ENCODE measurements at regions not wholly inside any gene's neighbourhood (a gene's known extent, or its start where the extent isn't known, plus 50 kb on each side); places are given as distances from the start of the nearest gene placed in this dataset.

DNA sequence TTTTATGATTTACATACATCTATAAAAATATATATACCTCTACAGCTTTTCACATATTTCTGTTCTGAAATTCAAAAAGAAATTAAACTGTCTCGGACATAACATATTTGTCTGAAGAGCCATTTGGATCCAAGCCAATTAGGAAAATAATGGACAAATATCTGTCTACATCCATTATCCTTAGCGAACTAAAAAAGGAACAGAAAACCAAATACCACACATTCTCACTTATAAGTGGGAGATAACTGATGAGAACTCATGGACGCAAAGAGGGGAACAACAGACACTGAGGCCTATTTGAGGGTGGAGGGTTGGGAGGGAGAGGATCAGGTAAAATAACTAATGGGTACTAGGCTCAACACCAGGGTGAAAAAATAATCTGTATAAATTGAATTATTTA is 829.4 kb upstream of the ALCAM start:
- no peak for TF ChIP-seq CEBPB (IDR thresholded peaks at IDR 0.05; ENCODE audit: borderline replicate concordance in 1 of 2, low read depth in 2 of 2, low read length in 2 of 2)
- TF ChIP-seq, protein P1, sequence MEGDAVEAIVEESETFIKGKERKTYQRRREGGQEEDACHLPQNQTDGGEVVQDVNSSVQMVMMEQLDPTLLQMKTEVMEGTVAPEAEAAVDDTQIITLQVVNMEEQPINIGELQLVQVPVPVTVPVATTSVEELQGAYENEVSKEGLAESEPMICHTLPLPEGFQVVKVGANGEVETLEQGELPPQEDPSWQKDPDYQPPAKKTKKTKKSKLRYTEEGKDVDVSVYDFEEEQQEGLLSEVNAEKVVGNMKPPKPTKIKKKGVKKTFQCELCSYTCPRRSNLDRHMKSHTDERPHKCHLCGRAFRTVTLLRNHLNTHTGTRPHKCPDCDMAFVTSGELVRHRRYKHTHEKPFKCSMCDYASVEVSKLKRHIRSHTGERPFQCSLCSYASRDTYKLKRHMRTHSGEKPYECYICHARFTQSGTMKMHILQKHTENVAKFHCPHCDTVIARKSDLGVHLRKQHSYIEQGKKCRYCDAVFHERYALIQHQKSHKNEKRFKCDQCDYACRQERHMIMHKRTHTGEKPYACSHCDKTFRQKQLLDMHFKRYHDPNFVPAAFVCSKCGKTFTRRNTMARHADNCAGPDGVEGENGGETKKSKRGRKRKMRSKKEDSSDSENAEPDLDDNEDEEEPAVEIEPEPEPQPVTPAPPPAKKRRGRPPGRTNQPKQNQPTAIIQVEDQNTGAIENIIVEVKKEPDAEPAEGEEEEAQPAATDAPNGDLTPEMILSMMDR (IDR thresholded peaks at IDR 0.05 in 2 of 3, conservative IDR thresholded peaks at IDR 0.05 in 1 of 3; ENCODE audit: control insufficient read depth in 2 of 3, extremely low read depth in 1 of 3, insufficient read depth in 1 of 3, low read depth in 3 of 3, low read length in 3 of 3) = no peak
- no peak for TF ChIP-seq EZH2 (IDR thresholded peaks at IDR 0.05; ENCODE audit: borderline replicate concordance, control insufficient read depth, low read depth, low read length)
- TF ChIP-seq EGR1 (IDR thresholded peaks at IDR 0.05; ENCODE audit: borderline replicate concordance in 1 of 2, low read depth in 2 of 2, low read length in 2 of 2) = no peak
- TF ChIP-seq CBFB (IDR thresholded peaks at IDR 0.05; ENCODE audit: low read depth) = no peak
- TF ChIP-seq SIN3A (IDR thresholded peaks at IDR 0.05; ENCODE audit: low read depth, low read length) = no peak
- no peak for TF ChIP-seq FOS (IDR thresholded peaks at IDR 0.05; ENCODE audit: borderline replicate concordance, extremely low read depth, insufficient read length)
- no peak for TF ChIP-seq MEF2B (IDR thresholded peaks at IDR 0.05; ENCODE audit: partially characterized antibody, poor library complexity, severe bottlenecking)
- no peak for TF ChIP-seq MTA3 (IDR thresholded peaks at IDR 0.05; ENCODE audit: borderline replicate concordance, low read length)
- TF ChIP-seq, protein P2, sequence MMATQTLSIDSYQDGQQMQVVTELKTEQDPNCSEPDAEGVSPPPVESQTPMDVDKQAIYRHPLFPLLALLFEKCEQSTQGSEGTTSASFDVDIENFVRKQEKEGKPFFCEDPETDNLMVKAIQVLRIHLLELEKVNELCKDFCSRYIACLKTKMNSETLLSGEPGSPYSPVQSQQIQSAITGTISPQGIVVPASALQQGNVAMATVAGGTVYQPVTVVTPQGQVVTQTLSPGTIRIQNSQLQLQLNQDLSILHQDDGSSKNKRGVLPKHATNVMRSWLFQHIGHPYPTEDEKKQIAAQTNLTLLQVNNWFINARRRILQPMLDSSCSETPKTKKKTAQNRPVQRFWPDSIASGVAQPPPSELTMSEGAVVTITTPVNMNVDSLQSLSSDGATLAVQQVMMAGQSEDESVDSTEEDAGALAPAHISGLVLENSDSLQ (IDR thresholded peaks at IDR 0.05) = no peak
- TF ChIP-seq YY1 (IDR thresholded peaks at IDR 0.05; ENCODE audit: low read depth, low read length) = no peak
- no peak for TF ChIP-seq POLR2A (IDR thresholded peaks at IDR 0.05; ENCODE audit: low read depth, low read length)
- no peak for TF ChIP-seq RFX5 (IDR thresholded peaks at IDR 0.05; ENCODE audit: low read depth, low read length)
- no peak for TF ChIP-seq RCOR1 (conservative IDR thresholded peaks at IDR 0.05; ENCODE audit: low read depth, low read length)
